KMS-11 (cell line): ENCODE measurements at regions not wholly inside any gene's neighbourhood (a gene's known extent, or its start where the extent isn't known, plus 50 kb on each side); places are given as distances from the start of the nearest gene placed in this dataset.
"Not testable (repeated sequence)": the region's sequence is repeated elsewhere in the genome, so short reads cannot be mapped to it uniquely, and the experiment has no call there.

Experiments used
- H2AFZ ChIP-seq: fragments of 200-600 bp; sonication (generic); 2 replicates; pipeline ENCODE4 v1.6.1; 2016; ENCODE audit warnings: antibody characterized with exemption, mixed run types, low read depth
- H3K27ac ChIP-seq: fragments of 200-600 bp; sonication (generic); 2 replicates; pipeline ENCODE4 v1.6.1; 2016; ENCODE audit warnings: mild to moderate bottlenecking, mixed run types
- H3K27me3 ChIP-seq: fragments of 200-600 bp; sonication (generic); 2 replicates; pipeline ENCODE4 v1.6.1; 2017; ENCODE audit warnings: mild to moderate bottlenecking, low read depth, mixed run types, moderate library complexity; ENCODE audit not compliant: insufficient read depth
- H3K36me3 ChIP-seq: fragments of 200-600 bp; sonication (generic); 2 replicates; pipeline ENCODE4 v1.6.1; 2017; ENCODE audit warnings: mild to moderate bottlenecking, mixed run types; ENCODE audit not compliant: insufficient read depth
- H3K4me1 ChIP-seq: fragments of 200-600 bp; sonication (generic); 2 replicates; pipeline ENCODE4 v1.6.1; 2016; ENCODE audit warnings: mild to moderate bottlenecking, low read depth, mixed run types; ENCODE audit not compliant: poor library complexity, severe bottlenecking
- H3K4me2 ChIP-seq: fragments of 200-600 bp; sonication (generic); 2 replicates; pipeline ENCODE4 v1.7.0; 2016; ENCODE audit warnings: mild to moderate bottlenecking, mixed run types
- H3K4me3 ChIP-seq: fragments of 200-600 bp; sonication (generic); IDR thresholded peaks from 2 replicates; pipeline ENCODE4 v1.6.1; 2017; ENCODE audit warnings: low read depth, low read length, mixed read lengths; ENCODE audit not compliant: insufficient read depth
- H3K79me2 ChIP-seq: fragments of 200-600 bp; sonication (generic); 2 replicates; pipeline ENCODE4 v1.6.1; 2016; ENCODE audit warnings: low read depth, mixed run types; ENCODE audit not compliant: insufficient read depth
- H3K9ac ChIP-seq: fragments of 200-600 bp; sonication (generic); 2 replicates; pipeline ENCODE4 v1.6.1; 2016; ENCODE audit warnings: mild to moderate bottlenecking, mixed run types
- H4K20me1 ChIP-seq: fragments of 200-600 bp; sonication (generic); 2 replicates; pipeline ENCODE4 v1.6.1; 2016; ENCODE audit warnings: mild to moderate bottlenecking, mixed run types; ENCODE audit not compliant: insufficient read depth
- CTCF ChIP-seq: fragments of 200-600 bp; sonication (generic); conservative IDR thresholded peaks from 2 replicates; pipeline ENCODE4 v1.6.1; 2017; ENCODE audit warnings: low read depth, mild to moderate bottlenecking, antibody characterized with exemption, low read length, moderate library complexity, mixed read lengths

- H3K36me3 ChIP-seq, result no peaks in the 10 kb centered on the region
- TF ChIP-seq CTCF, result no peak
- no peaks in the 10 kb centered on the region for H3K27me3 ChIP-seq
- no peaks in the 10 kb centered on the region for H3K4me1 ChIP-seq
- H3K9ac ChIP-seq, result no peak overlapping the region
- H3K79me2 ChIP-seq, result no peaks in the 10 kb centered on the region
- H2AFZ ChIP-seq, result no peak overlapping the region
- H3K27ac ChIP-seq, result no peak overlapping the region
- H3K4me2 ChIP-seq, result no peak overlapping the region
- H3K4me3 ChIP-seq, result no peak overlapping the region
- H4K20me1 ChIP-seq, result no peaks in the 10 kb centered on the region
Observed at GRCh38 chr7:8325067-8325466, 63.1 kb upstream of the ICA1 start.

GRCh38 chr7:8327199-8327598, 65.2 kb upstream of the ICA1 start:
- Histone ChIP-seq H2AFZ (no peak overlapping the region), H3K9ac (no peak overlapping the region), H3K4me3 (no peak overlapping the region), H4K20me1 (no peaks in the 10 kb centered on the region), H3K4me1 (no peaks in the 10 kb centered on the region), H3K27me3 (no peaks in the 10 kb centered on the region), H3K79me2 (no peaks in the 10 kb centered on the region), H3K36me3 (no peaks in the 10 kb centered on the region), H3K27ac (no peak overlapping the region), H3K4me2 (no peak overlapping the region)
- TF ChIP-seq CTCF, result no peak

GRCh38 chr7:8338206-8338605, 76.2 kb upstream of the ICA1 start:
- Histone ChIP-seq H3K9ac (no peak overlapping the region), H3K4me1 (peaks cover 6% of the 10 kb centered on the region), H2AFZ (no peak overlapping the region), H3K36me3 (no peaks in the 10 kb centered on the region), H3K79me2 (no peaks in the 10 kb centered on the region), H3K4me3 (no peak overlapping the region), H3K27ac (no peak overlapping the region), H3K4me2 (no peak overlapping the region), H4K20me1 (no peaks in the 10 kb centered on the region), H3K27me3 (no peaks in the 10 kb centered on the region)
- TF ChIP-seq CTCF, result no peak

GRCh38 chr7:8343556-8343955, 81.6 kb upstream of the ICA1 start:
- Histone ChIP-seq H3K9ac (no peak overlapping the region), H3K27me3 (no peaks in the 10 kb centered on the region), H3K27ac (no peak overlapping the region; the same call in 1 of the 2 replicates), H3K79me2 (no peaks in the 10 kb centered on the region), H4K20me1 (no peaks in the 10 kb centered on the region), H3K36me3 (no peaks in the 10 kb centered on the region), H3K4me2 (peak overlapping the region; percentile 39; the same call in 1 of the 2 replicates), H2AFZ (peak overlapping the region; percentile 15; the same call in 1 of the 2 replicates), H3K4me1 (peaks cover 15% of the 10 kb centered on the region), H3K4me3 (no peak overlapping the region)
- no peak for TF ChIP-seq CTCF

- H3K27ac ChIP-seq, H3K9ac ChIP-seq, H4K20me1 ChIP-seq, H3K27me3 ChIP-seq, H3K4me3 ChIP-seq, H3K36me3 ChIP-seq, H3K79me2 ChIP-seq, H3K4me2 ChIP-seq, H2AFZ ChIP-seq: not testable (repeated sequence)
- H3K4me1 ChIP-seq, result peaks cover 15% of the 10 kb centered on the region
Observed at GRCh38 chr7:8347395-8347794, 85.4 kb upstream of the ICA1 start.

- not testable (repeated sequence) for H3K79me2 ChIP-seq, H3K27ac ChIP-seq, H3K9ac ChIP-seq, H2AFZ ChIP-seq, H3K36me3 ChIP-seq, H4K20me1 ChIP-seq, H3K4me3 ChIP-seq, H3K4me2 ChIP-seq, H3K27me3 ChIP-seq
- H3K4me1 ChIP-seq, result peaks cover 24% of the 10 kb centered on the region
Observed at GRCh38 chr7:8351654-8352053, 81.8 kb upstream of the NXPH1 start.
